ENCODE measurements at regions not wholly inside any gene's neighbourhood (a gene's known extent, or its start where the extent isn't known, plus 50 kb on each side); places are given as distances from the start of the nearest gene placed in this dataset.
A peak's percentile ranks its signal among the peaks of the same experiment; 100 is the strongest.

GRCh38 chr11:19512618-19513017 is 200.0 kb upstream of the NAV2 start:
- no peak for ATAC-seq

DNA sequence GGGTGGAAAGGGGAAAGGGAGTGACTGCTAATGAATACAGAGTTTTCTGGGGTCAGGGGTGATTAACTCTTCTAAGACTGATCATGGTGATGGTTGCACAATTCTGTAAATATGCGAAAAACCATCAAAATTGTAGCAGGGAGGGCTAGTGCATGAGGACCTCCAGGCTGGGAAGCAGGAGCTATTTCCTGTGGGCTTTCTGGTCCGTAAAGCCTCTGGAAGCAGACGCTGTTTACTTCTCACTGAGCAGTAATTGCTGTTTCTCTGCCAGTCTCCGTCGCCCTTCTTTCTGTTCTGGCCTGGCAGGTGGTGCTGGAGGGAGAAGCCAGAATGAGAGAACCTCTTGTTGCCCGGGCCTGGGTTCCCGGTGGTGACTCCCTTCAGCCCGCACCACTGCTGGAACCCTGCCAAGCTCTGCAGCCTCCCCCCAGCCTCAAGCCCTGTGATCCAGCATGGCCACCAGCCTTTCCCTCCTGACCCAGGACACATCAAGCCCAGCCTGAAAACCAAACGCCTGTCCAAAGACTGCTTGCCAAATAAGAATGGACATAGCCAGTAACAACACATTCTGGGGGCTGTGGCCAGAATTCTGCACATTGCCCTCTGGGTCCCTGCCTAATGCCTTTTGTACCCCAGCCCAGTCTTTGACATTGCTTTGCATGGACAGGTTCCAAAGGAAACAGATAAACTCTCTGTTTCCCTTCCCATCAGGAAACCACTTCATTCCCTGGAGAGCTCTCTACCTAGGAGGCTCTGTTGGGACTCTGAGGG is 201.0 kb upstream of the NAV2 start:
- peak; percentile 13 for ATAC-seq

GRCh38 chr11:19511066-19511412 is 201.6 kb upstream of the NAV2 start:
- ATAC-seq, result no peak

DNA sequence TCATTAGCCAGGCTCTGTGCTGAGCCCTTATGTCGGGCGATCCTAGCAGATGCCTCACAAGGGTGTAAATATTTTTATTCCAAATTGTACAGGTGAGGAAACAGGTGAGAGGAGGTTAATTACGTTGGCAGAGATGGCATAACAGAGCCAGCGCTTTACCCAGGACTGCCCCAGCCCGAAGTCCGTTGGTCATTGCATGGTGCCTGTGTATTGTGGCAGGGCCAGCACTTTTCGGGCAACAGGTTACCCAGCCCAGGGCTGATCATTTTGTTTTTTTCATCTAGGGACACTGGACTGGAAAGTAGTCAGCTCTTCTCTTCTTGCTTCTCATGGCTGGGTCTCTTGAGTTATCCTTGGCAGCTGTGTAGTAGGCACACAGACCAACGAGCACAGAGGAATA is 202.2 kb upstream of the NAV2 start:
- no peak for ATAC-seq

GRCh38 chr11:19509215-19509614 is 203.4 kb upstream of the NAV2 start:
- no peak for ATAC-seq

GRCh38 chr11:19508165-19508564 is 204.5 kb upstream of the NAV2 start:
- ATAC-seq, result peak; percentile 29

- no peak for ATAC-seq
Observed at GRCh38 chr11:19506816-19507486, 205.7 kb upstream of the NAV2 start.

- ATAC-seq, result no peak
Observed at GRCh38 chr11:19502691-19503253, 209.9 kb upstream of the NAV2 start.

- ATAC-seq, result no peak
Observed at GRCh38 chr11:19501631-19502030, 211.0 kb upstream of the NAV2 start.

GRCh38 chr11:19499999-19500398 is 212.6 kb upstream of the NAV2 start:
- ATAC-seq, result no peak

- ATAC-seq, result no peak
Observed at GRCh38 chr11:19499026-19499669, 213.5 kb upstream of the NAV2 start.

DNA sequence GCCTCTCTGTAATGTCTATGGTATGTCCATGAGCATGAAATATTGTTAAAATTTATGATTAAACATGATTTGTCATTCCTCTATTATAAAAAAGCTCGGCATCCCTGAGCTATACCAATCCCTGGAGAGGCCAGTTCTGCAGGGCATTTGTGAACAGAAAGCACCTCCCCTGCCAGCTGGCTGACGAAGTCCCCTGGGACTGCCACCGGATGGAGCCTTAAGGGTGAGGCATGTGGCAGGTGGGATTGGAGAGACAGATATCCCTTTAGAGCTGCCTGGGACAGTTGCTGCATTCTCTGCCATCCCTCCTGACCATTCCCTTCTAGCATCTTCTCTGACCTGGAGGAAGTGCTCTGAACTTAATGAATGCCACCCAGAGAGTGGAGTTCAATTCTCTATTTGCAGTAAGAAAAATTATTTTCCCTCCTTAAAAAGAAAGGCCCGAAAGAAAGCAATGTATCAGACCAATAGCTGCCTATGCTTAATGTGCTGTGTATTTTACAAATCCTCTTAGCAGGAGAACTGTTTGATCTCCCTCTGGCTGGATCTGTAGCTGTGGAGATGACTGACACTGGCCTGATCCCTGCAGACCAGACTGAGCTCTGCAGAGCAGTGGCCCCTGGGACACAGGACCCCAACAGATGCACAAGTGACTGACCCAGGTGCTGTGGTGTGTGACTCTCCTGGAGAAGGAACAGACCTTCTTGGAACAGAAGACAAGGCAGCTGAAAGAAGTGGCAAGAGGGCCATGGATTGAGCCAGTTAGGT is 219.0 kb upstream of the NAV2 start:
- no peak for ATAC-seq

DNA sequence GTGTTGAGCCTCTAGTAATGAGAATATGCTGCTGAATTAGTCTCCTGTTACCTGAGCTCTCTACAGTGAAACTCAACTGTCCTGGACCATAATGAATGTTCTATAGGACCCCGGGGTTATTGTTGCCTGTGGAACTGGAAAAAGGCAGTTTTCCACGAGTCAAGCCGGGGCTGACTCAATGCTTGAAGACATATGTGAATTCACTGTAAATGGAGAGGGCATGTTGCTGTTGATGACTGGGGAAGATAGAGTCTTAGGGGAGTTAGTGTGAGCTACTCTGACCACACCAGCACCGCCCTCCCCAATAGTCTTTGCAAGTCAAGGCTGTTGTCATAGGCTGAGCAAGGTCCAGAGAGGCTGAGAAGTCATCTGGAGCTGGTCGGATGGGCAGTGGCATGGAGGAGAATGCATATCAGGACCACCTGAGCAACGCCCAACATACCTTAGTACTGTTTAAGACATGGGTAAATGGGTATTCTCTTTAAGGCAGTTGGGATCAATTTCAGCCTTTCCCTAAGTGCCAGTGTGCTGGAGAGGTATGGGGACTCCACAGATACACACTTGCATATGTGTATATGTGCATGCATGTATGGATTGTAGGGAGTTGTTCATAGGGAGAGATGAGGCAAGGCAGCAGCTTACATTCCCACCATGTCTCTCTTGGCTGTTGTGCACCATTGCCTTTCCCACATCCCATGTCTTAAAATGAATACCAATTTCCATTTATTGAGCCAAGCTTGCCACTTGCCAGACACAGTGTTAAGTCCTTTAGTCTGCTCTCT is 230.1 kb upstream of the NAV2 start:
- no peak for ATAC-seq

DNA sequence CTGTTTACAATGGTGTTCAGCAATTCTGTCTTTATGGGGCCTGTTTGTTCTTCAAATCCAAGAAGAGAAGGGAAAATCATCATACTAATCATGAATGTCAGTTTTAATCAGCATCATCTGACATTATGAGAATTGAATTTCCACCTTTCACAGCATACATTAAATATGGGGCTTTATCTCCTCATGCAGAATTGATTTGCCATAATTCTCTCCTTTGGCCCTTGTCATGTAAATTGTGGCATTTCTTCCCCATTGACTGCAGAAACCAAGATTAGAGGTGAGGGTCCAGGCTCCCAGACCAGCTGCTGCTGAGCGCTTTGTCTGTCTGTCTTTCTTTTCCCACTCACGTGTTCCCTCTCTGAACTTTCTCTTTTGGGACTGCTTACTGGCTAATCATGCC is 232.1 kb upstream of the NAV2 start:
- no peak for ATAC-seq

GRCh38 chr11:19478891-19479290 is 233.7 kb upstream of the NAV2 start:
- no peak for ATAC-seq

DNA sequence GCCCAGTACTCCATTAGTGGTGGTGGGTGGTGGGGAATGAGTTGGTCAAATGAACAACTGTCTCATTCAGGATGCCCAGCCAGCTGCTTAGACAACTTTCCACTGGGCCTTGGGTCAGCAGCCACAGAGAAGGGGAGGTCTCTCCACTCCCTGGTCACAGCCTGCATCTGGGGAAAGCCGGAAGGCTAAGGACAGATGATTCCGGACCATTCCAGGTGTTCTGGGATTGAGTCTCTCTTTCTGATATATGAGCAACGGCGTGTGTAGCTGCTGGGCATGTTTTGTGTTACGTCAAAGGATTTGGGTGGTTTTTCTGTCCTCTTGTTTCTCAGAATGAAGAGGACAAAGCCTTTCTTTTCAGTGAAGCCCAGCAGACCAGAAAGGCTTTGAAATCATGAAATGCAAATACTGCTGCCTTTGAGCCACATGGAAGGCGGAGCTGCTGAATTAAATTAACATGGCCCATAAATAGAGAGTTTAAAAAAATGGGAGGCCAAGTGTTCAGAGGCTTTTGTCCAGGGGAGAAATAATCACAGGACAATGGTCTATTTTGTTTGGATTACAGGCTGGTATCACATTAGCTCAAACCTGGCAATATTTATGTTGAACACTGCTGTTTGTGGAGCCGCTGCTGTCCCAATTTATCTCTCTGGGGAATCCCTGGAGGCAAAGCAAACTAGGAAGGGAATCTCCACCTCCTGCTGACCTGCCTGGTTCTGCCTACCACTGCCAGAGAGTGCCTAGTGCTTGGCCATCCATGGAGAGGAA is 234.4 kb upstream of the E2F8 start:
- no peak for ATAC-seq

GRCh38 chr11:19474211-19474610 is 233.5 kb upstream of the E2F8 start:
- ATAC-seq, result no peak

DNA sequence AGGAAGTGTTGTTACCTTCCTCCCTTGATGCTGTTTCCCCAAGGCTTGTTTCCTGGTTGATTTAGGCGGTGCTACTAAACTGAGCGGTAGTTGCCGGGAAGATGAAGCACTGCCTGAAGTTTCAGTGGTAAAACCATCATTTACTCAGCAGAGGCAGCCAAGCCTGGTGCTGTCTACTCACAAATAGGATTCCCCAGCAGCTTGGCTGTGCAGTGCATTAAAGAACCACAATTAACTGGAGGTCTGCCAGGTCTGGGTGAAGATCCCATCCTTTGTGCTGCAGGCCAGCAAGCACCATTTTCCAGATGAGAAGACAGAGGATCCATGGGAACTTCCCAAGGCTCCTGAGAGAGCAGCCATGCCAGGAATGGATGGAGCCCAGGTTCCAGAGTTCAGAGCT is 231.9 kb upstream of the E2F8 start:
- ATAC-seq, result no peak

- no peak for ATAC-seq
Observed at GRCh38 chr11:19467904-19468303, 227.2 kb upstream of the E2F8 start.

GRCh38 chr11:19466314-19466713 is 225.6 kb upstream of the E2F8 start:
- no peak for ATAC-seq

- no peak for ATAC-seq
Observed at GRCh38 chr11:19463976-19464375, 223.2 kb upstream of the E2F8 start.
